ENCODE measurements at regions not wholly inside any gene's neighbourhood (a gene's known extent, or its start where the extent isn't known, plus 50 kb on each side); places are given as distances from the start of the nearest gene placed in this dataset.

DNA sequence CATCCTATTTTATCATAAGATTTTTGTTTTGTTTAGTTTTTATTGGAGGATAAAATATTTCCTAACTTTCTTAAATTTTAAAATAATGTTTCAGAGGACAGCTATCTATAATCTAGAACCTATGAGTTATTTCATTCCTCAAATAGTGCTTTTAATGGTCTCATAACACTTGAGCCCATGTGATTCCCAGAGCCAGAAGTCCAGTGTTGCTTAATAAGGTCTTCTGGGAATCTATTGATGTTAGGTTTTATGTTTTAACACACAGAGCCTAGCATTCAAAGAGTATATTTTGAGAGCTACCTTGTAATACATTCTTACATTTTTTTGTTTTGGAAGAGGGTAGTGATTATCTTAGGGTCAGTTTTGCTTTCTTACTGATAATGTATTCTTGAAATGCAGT is 200.2 kb downstream of the CENPW start:
- TF ChIP-seq, protein P1, sequence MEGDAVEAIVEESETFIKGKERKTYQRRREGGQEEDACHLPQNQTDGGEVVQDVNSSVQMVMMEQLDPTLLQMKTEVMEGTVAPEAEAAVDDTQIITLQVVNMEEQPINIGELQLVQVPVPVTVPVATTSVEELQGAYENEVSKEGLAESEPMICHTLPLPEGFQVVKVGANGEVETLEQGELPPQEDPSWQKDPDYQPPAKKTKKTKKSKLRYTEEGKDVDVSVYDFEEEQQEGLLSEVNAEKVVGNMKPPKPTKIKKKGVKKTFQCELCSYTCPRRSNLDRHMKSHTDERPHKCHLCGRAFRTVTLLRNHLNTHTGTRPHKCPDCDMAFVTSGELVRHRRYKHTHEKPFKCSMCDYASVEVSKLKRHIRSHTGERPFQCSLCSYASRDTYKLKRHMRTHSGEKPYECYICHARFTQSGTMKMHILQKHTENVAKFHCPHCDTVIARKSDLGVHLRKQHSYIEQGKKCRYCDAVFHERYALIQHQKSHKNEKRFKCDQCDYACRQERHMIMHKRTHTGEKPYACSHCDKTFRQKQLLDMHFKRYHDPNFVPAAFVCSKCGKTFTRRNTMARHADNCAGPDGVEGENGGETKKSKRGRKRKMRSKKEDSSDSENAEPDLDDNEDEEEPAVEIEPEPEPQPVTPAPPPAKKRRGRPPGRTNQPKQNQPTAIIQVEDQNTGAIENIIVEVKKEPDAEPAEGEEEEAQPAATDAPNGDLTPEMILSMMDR (conservative IDR thresholded peaks at IDR 0.05 in 1 of 2, IDR thresholded peaks at IDR 0.05 in 1 of 2; ENCODE audit: low read depth in 1 of 2, low read length in 2 of 2): no peak
- TF ChIP-seq EZH2 (IDR thresholded peaks at IDR 0.05; ENCODE audit: low read length, missing control alignments): no peak
